GM12891 (cell line): ENCODE measurements at regions not wholly inside any gene's neighbourhood (a gene's known extent, or its start where the extent isn't known, plus 50 kb on each side); places are given as distances from the start of the nearest gene placed in this dataset.

Experiments used
- DNase-seq: peaks from one replicate; pipeline ENCODE4 v3.0.0; 2011; ENCODE audit warnings: low spot score; ENCODE audit not compliant: insufficient read length
- FAIRE-seq: peaks from 2 replicates; lab custom pipeline; 2011; peaks lifted over from hg19 to GRCh38; lab: Jason Lieb, UNC
- PAX5 ChIP-seq: IDR thresholded peaks from 2 replicates; pipeline ENCODE4 v1.6.1; 2011; ENCODE audit warnings: low read length, moderate library complexity, mild to moderate bottlenecking; ENCODE audit not compliant: insufficient read depth, severe bottlenecking
- POLR2A ChIP-seq: IDR thresholded peaks from 2 replicates; pipeline ENCODE4 v1.6.1; 2011; ENCODE audit warnings: low read depth, low read length, control low read depth
- POLR2AphosphoS5 ChIP-seq: IDR thresholded peaks from 2 replicates; pipeline ENCODE4 v1.6.1; 2011; ENCODE audit warnings: low read depth, low read length, control low read depth
- POU2F2 ChIP-seq: IDR thresholded peaks from 2 replicates; pipeline ENCODE4 v1.6.1; 2011; ENCODE audit warnings: low read depth, mild to moderate bottlenecking, control low read depth, low read length, moderate library complexity
- SPI1 ChIP-seq: IDR thresholded peaks from 2 replicates; pipeline ENCODE4 v1.6.1; 2011; ENCODE audit warnings: low read depth, low read length, control low read depth
- TAF1 ChIP-seq: IDR thresholded peaks from 2 replicates; pipeline ENCODE4 v1.6.1; 2011; ENCODE audit warnings: low read depth, low read length, control low read depth

DNA sequence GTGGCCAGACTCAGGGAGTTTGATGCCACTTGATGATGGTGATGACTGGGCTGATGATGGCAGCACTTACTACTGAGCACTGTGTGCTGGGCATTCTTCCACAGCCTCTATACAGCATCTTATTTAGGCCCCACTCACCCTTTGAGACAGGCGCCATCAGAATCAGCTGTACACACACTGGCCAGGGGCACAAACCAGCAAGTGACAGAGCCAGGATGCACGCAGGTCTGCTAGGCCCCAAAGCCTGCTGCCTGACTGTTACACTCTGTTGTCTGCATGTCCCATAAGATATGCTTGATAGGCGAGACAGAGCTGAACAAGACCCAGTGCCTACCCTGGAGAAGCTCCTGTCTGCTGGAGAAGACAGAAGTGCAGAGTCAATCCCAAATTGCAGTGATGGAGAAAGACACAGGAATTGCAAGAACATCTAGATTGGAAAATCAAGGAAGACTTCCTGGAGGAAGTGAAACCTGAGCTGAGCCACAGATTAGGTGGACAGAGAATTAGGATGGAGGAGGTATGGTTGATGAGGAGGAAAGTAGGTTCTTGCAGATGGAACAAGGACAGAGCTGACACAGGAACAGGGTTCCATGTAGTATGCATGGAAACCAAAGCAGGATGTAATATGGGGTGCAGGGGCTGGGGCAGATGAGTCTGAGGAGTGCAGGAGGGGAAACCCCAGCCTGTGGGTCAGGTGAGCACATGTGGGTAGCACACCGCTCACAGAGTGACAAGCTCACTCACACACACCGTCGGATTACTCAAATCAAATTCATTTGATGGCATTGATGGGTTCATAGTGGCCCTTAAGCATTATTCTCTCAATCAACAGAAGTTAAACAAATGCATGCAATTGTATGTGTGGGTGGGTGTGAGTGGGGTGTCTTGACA lies 117.3 kb downstream of the BEGAIN start:
- no peak for FAIRE-seq
- TF ChIP-seq POLR2AphosphoS5: no peak
- peak; percentile 72 for TF ChIP-seq SPI1
- no peak for TF ChIP-seq TAF1
- no peak for TF ChIP-seq POU2F2
- no peak for TF ChIP-seq POLR2A

DNA sequence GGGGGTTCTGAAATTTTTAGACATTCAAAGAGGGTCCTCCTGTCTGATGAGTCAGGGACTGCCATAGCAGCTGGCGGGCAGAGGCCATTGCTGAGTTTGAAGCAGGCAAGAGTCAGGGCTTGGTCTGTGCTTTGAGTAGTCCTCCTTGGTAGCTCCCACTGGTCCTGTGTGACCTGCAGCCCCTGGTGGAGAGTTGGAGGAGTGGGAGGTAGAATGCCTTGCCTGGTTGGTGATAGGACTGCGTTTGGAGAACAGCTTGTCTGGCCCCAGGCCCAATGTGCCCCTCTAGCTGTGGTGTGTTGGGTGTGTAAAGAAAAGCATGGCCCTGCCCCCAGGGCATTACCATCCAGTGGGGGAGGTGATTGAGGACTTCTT lies 116.7 kb downstream of the BEGAIN start:
- no peak for FAIRE-seq
- DNase-seq: no peak
- TF ChIP-seq TAF1: no peak

More for the DNA sequence above, 117.3 kb downstream of the BEGAIN start:
- no peak for DNase-seq

DNA sequence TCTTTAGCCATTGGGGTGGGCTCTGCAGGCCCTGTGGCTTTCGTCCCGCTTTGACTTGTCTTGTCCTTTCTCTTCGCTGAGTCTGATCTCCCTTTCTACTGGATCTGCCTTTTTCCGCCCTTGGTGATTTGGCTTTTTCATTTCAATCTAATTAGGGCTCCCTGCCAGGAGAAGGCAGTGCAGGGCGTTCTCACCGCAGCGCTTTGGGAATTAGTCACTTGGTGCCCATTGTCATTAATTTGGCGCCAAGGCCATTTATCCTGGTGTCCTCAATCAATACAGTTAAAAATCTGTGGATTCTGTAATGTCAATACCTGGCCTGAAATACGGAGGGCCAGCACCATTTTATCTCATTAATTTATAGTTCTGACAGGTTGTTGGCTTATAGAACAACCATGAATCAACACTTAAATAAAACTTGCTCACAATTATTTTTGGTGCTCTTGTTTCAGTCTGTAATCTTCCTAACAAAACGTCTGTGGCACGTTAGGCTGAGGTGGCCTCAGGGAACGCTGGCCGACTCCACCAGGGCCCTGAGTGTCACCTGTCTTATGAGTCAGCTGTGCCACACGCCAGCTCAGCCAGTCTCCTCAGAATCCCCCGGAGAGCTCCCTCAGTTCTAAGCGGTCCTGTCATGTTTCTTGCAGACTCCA lies 115.7 kb downstream of the BEGAIN start:
- no peak for TF ChIP-seq TAF1
- TF ChIP-seq POLR2A: no peak
- TF ChIP-seq SPI1: no peak
- no peak for TF ChIP-seq POLR2AphosphoS5
- no peak for TF ChIP-seq POU2F2
- no peak for TF ChIP-seq PAX5
- no peak for DNase-seq

DNA sequence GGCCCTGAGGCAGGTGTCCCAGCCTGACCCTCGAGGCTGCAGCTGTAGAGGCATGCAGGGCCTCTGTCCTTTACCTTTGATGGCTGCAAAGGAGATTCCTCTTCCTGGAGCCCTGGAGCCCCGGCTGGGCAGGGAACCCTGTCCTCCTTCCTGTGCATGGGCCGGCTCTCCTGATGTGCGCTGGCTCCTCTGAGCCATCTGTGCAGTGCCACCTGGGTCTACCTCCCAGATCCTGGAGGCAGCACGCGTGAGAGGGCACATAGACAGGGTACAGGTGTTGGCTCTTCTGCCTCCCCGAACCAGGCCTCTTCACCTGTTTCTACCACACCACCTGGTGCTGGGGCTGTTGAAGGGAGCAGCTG lies 115.1 kb downstream of the BEGAIN start:
- TF ChIP-seq POLR2A: no peak
- no peak for TF ChIP-seq PAX5
- no peak for TF ChIP-seq POLR2AphosphoS5
- TF ChIP-seq POU2F2: no peak
- no peak for TF ChIP-seq TAF1
- TF ChIP-seq SPI1: no peak
- FAIRE-seq (no peak), DNase-seq (no peak)

More for the DNA sequence above, 115.7 kb downstream of the BEGAIN start:
- no peak for FAIRE-seq

DNA sequence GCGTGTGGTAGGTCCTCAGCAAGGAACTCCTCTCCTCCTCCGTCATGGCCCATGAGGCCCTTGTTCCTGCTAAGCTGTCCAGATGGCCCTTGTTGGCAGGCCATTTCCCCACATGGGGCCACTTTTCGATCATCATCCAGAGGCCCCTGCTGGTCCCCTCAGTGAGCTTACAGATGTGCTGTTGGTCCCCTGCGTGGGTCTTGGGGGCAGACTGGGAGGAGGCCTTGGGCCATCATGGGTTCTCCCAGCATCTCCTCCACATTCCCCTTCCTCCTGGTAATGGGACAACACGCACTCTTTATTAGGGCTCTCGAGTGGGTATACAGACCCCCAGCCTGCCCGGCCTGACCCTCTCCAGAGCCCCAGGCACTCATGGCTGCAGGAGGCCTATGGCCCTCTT lies 114.7 kb downstream of the BEGAIN start:
- FAIRE-seq (no peak), DNase-seq (no peak)
- TF ChIP-seq PAX5: no peak
- TF ChIP-seq POLR2AphosphoS5: no peak
- TF ChIP-seq POLR2A: no peak
- no peak for TF ChIP-seq TAF1
- TF ChIP-seq POU2F2: no peak
- no peak for TF ChIP-seq SPI1

DNA sequence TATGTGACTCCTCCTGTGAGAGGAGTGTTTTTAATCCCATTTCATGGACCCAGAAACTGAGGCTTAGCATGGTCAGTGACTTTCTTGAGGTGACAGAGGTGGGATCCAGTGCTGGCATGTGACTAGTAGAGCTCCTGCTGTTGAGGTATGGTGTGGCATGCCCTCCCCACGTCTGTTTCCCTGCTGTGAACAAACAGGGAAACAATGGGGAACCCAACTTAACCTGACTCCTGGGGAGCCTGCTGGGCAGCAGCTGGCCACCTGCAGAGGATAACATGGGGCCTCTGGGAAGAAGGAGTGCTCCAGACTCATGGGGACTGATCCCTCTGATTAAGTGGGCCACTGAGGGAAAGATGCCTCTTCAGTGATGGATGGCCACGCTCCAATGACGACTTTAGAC lies 114.0 kb downstream of the BEGAIN start:
- TF ChIP-seq PAX5 (no peak), POLR2AphosphoS5 (no peak), SPI1 (no peak), POU2F2 (no peak), TAF1 (no peak), POLR2A (no peak)
- DNase-seq: no peak
- no peak for FAIRE-seq

DNA sequence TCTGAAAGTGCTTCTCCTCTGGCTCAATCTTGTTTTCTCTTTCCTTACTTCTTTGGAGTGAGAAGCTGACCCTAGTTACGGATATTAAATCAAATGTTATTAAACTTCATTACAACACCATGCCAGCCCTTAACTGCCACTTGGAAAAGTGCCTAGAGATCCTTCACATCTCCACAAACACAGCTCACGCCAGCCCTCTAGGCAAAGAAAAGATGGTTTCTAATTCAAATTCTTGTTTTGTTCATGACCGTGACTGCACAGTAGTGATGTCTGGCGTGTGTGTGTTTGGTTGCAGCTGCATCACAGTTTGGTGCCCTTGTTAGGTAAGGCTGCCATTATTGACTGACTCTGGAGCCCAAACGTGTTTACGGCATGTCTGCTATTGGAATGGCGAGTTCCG lies 113.0 kb downstream of the BEGAIN start:
- FAIRE-seq: no peak
- DNase-seq: no peak
- TF ChIP-seq POU2F2 (no peak), POLR2AphosphoS5 (no peak), PAX5 (no peak), POLR2A (no peak), TAF1 (no peak), SPI1 (no peak)

DNA sequence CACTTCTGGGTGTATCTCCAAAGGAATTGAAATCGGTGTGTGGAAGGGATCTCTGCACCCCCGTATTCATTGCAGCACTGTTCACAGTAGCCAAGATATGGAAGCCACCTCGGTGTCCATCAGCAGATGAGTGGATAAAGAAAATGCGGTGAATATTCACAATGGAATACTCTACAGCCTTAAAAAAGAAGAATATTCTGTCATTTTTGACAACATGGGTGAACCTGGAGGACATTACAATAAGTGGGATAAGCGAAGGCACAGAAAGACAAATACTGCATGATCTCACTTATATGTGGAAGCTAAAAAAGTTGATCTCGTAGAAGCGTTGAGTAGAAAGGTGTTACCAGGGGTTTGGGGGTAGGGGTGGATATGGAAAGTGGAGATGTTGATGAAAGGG lies 111.9 kb downstream of the BEGAIN start:
- DNase-seq (no peak), FAIRE-seq (no peak)
- no peak for TF ChIP-seq POLR2AphosphoS5
- no peak for TF ChIP-seq SPI1
- TF ChIP-seq TAF1: no peak
- no peak for TF ChIP-seq POLR2A
- no peak for TF ChIP-seq PAX5
- no peak for TF ChIP-seq POU2F2

DNA sequence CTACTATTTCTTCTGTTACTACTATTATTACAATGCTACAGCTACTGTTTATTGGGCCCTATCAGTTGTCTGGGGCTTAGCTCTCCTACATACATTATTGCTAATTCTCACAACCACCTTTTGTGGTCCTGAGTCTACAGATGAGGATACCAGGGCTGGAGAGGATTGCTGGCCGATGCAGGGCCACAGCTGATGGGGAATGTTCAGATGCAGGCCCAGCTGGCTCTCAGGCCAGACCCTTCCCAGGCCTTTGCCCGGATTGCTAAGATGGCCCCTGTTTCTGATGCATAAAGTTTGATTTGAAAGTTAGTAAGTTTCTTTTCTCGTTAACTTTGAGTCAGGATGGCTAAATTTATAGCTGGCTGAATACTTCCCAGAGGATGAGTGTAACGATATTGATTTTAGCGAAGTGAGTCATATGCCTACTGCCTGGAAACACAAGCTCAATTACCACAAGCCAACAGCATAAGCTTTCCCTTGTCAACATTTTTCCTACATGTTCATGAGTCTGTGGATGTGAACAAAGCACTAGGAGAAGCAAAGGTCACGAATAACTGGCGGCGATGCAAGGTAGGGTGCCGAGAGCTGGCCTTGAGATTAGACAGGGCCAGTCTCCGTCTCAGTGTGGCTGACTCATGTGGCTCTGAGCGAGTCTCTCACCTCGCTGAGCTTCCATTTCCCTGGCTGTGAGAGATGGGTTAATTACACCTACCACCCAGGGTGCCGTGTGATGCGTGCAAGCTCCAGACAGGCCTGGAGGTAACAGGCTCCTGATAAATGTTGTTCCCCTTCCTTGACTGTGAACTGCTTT lies 111.0 kb downstream of the BEGAIN start:
- TF ChIP-seq SPI1: no peak
- no peak for TF ChIP-seq POU2F2
- no peak for TF ChIP-seq POLR2AphosphoS5
- no peak for TF ChIP-seq POLR2A
- TF ChIP-seq TAF1: no peak
- TF ChIP-seq PAX5: no peak
- FAIRE-seq (peak; percentile 31), DNase-seq (no peak)
